IMR-90 (cell line): ENCODE measurements at regions not wholly inside any gene's neighbourhood (a gene's known extent, or its start where the extent isn't known, plus 50 kb on each side); places are given as distances from the start of the nearest gene placed in this dataset.
A peak's percentile ranks its signal among the peaks of the same experiment; 100 is the strongest.

Source experiments
- ATAC-seq: fragments of 200-7000 bp; cut with Tn5 transposase; 2 replicates; pipeline ENCODE4 v1.9.1; 2020; ENCODE audit warnings: low read depth, mild to moderate bottlenecking, moderate library complexity
- BruUV-seq: library from RNA; stranded (reverse); fragments of 400-500 nt; replicated peaks from 2 replicates; lab custom pipeline; 2021; lab: Mats Ljungman, UMichigan
- CTCF ChIA-PET: fragments of 300-600 bp; formaldehyde crosslinking; extraction: SDS; loops from one replicate; lab custom pipeline; 2021; ENCODE audit warnings: antibody characterized with exemption; lab: Yijun Ruan, JAX
- POLR2A ChIA-PET: fragments of 300-600 bp; sonication (Branson Sonifier 250); formaldehyde crosslinking; loops from one replicate; lab custom pipeline; 2022; ENCODE audit warnings: antibody characterized with exemption; ENCODE audit not compliant: unreplicated experiment; lab: Charles Lee
- DNase-seq: peaks from one replicate; pipeline ENCODE4 v3.0.0; 2013
- H2AFZ ChIP-seq: replicated peaks from 2 replicates; pipeline ENCODE3; 2013; ENCODE audit warnings: low read length, mild to moderate bottlenecking; ENCODE audit not compliant: poor library complexity
- H2AK5ac ChIP-seq: 2 replicates; pipeline ENCODE4 v1.6.1; 2013; ENCODE audit warnings: low read depth, low read length, inconsistent platforms
- H2AK9ac ChIP-seq: replicated peaks from 2 replicates; pipeline ENCODE3; 2013; ENCODE audit warnings: mild to moderate bottlenecking, low read depth, low read length, moderate library complexity; ENCODE audit not compliant: poor library complexity
- H2BK120ac ChIP-seq: 2 replicates; pipeline ENCODE4 v1.6.1; 2013; ENCODE audit warnings: low read depth, low read length, inconsistent platforms
- H2BK15ac ChIP-seq: 3 replicates; pipeline ENCODE4 v1.6.1; 2013; ENCODE audit warnings: low read depth, low read length, inconsistent platforms
- H2BK20ac ChIP-seq: 2 replicates; pipeline ENCODE4 v1.6.1; 2013; ENCODE audit warnings: low read depth, mild to moderate bottlenecking, inconsistent platforms, low read length, moderate library complexity
- H2BK5ac ChIP-seq: 2 replicates; pipeline ENCODE4 v1.6.1; 2013; ENCODE audit warnings: mild to moderate bottlenecking, low read depth, low read length, inconsistent platforms; ENCODE audit not compliant: poor library complexity, severe bottlenecking
- H3K14ac ChIP-seq: replicated peaks from 2 replicates; pipeline ENCODE4 v1.6.1; 2013; ENCODE audit warnings: low read depth, low read length, inconsistent platforms
- H3K18ac ChIP-seq: 2 replicates; pipeline ENCODE4 v1.6.1; 2013; ENCODE audit warnings: low read depth, low read length, control low read depth
- H3K23ac ChIP-seq: 2 replicates; pipeline ENCODE4 v1.6.1; 2013; ENCODE audit warnings: low read depth, low read length, inconsistent platforms
- H3K27ac ChIP-seq: 2 replicates; pipeline ENCODE4 v1.5.1; 2013; ENCODE audit warnings: mild to moderate bottlenecking, control low read depth, low read length; ENCODE audit not compliant: insufficient read depth
- H3K27me3 ChIP-seq: 2 replicates; pipeline ENCODE4 v1.6.1; 2013; ENCODE audit warnings: low read length; ENCODE audit not compliant: control insufficient read depth, insufficient read depth
- H3K36me3 ChIP-seq: 2 replicates; pipeline ENCODE4 v1.6.1; 2013; ENCODE audit warnings: low read length, mixed read lengths; ENCODE audit not compliant: control insufficient read depth, insufficient read depth
- H3K4ac ChIP-seq: 2 replicates; pipeline ENCODE4 v1.6.1; 2013; ENCODE audit warnings: low read depth, low read length, inconsistent platforms
- H3K4me1 ChIP-seq: 2 replicates; pipeline ENCODE4 v1.6.1; 2013; ENCODE audit warnings: low read length, mixed read lengths; ENCODE audit not compliant: control insufficient read depth, insufficient read depth
- H3K4me2 ChIP-seq: 2 replicates; pipeline ENCODE4 v1.6.1; 2013; ENCODE audit warnings: low read depth, mild to moderate bottlenecking, control low read depth, low read length, moderate library complexity
- H3K4me3 ChIP-seq: 2 replicates; pipeline ENCODE4 v1.5.1; 2013; ENCODE audit warnings: low read depth, mild to moderate bottlenecking, control low read depth, low read length, moderate library complexity; ENCODE audit not compliant: insufficient read depth
- H3K56ac ChIP-seq: 2 replicates; pipeline ENCODE4 v1.6.1; 2013; ENCODE audit warnings: low read length, inconsistent platforms; ENCODE audit not compliant: insufficient read depth; ENCODE audit errors: extremely low read depth
- H3K79me1 ChIP-seq, 2 experiments: 2 replicates each; pipeline ENCODE4 v1.6.1; 2013; ENCODE audit warnings: low read length in 2 of 2, inconsistent platforms in 1 of 2, low read depth in 1 of 2
- H3K9ac ChIP-seq: 2 replicates; pipeline ENCODE4 v1.6.1; 2013; ENCODE audit warnings: low read depth, low read length, control low read depth
- H3K9me1 ChIP-seq: 2 replicates; pipeline ENCODE4 v1.6.1; 2013; ENCODE audit warnings: low read length, inconsistent platforms; ENCODE audit not compliant: insufficient read depth
- H3K9me3 ChIP-seq: 2 replicates; pipeline ENCODE4 v1.6.1; 2013; ENCODE audit warnings: low read length; ENCODE audit not compliant: control insufficient read depth, insufficient read depth
- H4K20me1 ChIP-seq: 2 replicates; pipeline ENCODE4 v1.6.1; 2013; ENCODE audit warnings: low read length, inconsistent platforms; ENCODE audit not compliant: insufficient read depth
- H4K5ac ChIP-seq: 2 replicates; pipeline ENCODE4 v1.6.1; 2013; ENCODE audit warnings: mild to moderate bottlenecking, low read depth, low read length, control low read depth
- H4K8ac ChIP-seq, 2 experiments: 2 replicates each; pipeline ENCODE4 v1.6.1; 2013; ENCODE audit warnings: low read depth in 2 of 2, low read length in 2 of 2, control low read depth in 1 of 2, inconsistent platforms in 1 of 2
- H4K91ac ChIP-seq: 2 replicates; pipeline ENCODE4 v1.6.1; 2013; ENCODE audit warnings: low read depth, low read length, inconsistent platforms; ENCODE audit not compliant: insufficient read depth
- CTCF ChIP-seq: conservative IDR thresholded peaks from 2 replicates; pipeline ENCODE4 v1.5.1; 2012; ENCODE audit warnings: mild to moderate bottlenecking, low read depth, low read length, improper control_type of control experiment
- RAD21 ChIP-seq: IDR thresholded peaks from 2 replicates; pipeline ENCODE4 v1.6.1; 2012; ENCODE audit warnings: low read length, improper control_type of control experiment
- RCOR1 ChIP-seq: IDR thresholded peaks from 2 replicates; pipeline ENCODE4 v1.6.1; 2012; ENCODE audit warnings: mild to moderate bottlenecking, low read length, improper control_type of control experiment; ENCODE audit not compliant: insufficient replicate concordance
- SMC3 ChIP-seq: fragments of 150-350 bp; IDR thresholded peaks from 2 replicates; pipeline ENCODE4 v1.6.1; 2016; ENCODE audit warnings: low read depth, mild to moderate bottlenecking, antibody characterized with exemption, low read length, moderate library complexity
- WGBS, 2 experiments: methylation state at CpG; one replicate each; pipeline versions ENCODE4 v1.1.5 to v1.1.7; 2013; ENCODE audit warnings: missing lambda C conversion rate in 2 of 2; ENCODE audit not compliant: insufficient read length in 1 of 2; ENCODE audit errors: extremely low coverage in 2 of 2; 5-methylcytosine and 5-hydroxymethylcytosine counted together
- dilution Hi-C: fragments of 300-500 bp; cut with HindIII; formaldehyde crosslinking; loops from one replicate; pipeline ENCODE4 v1.14.3; 2018; ENCODE audit warnings: low sequenced_read_pairs; ENCODE audit not compliant: unreplicated experiment
- in situ Hi-C: fragments of 300-500 bp; cut with MboI; formaldehyde crosslinking; loops from 3 replicates; pipeline ENCODE4 v1.14.3; 2019; ENCODE audit warnings: low sequenced_read_pairs, inconsistent platforms, mixed read lengths
- intact Hi-C: fragments of 100-400 bp; cut with micrococcal nuclease; formaldehyde crosslinking; loops from 2 replicates; pipeline ENCODE4 v1.10.0; 2022

- TF ChIP-seq RCOR1 (no peak), SMC3 (no peak; the same call in 1 of the 2 replicates), CTCF (peak; percentile 45), RAD21 (peak; percentile 51)
- WGBS, 2 experiments, result 71% methylated on average over 7 of the region's 22 CpGs; no CpG with 5 or more reads in 1 of the 2 experiments
- no peak overlapping the region for H3K4me3 ChIP-seq
- H2BK5ac ChIP-seq, result no peak overlapping the region
- H3K4ac ChIP-seq, result no peak overlapping the region
- CTCF ChIA-PET, result interaction anchor here (0.7 kb wide), 1 partner anchor 392 kb away, joined by 3 read pairs; no protein-coding TSS in a partner anchor
- H2BK20ac ChIP-seq, result no peak overlapping the region
- H3K4me2 ChIP-seq, result no peak overlapping the region
- no peaks in the 10 kb centered on the region for H3K36me3 ChIP-seq
- peaks cover 2% of the 10 kb centered on the region; the same call in 1 of the 2 replicates for H3K27me3 ChIP-seq
- peak; percentile 47 for DNase-seq
- no peak overlapping the region for H2AK5ac ChIP-seq
- H4K91ac ChIP-seq, result no peak overlapping the region
- no peak overlapping the region for H3K27ac ChIP-seq
- in situ Hi-C loops (no loop called here), intact Hi-C loops (loop anchor here (1.0 to 2.0 kb wide), 2 partner anchors 393 to 546 kb away; partner anchors contain the start of gene ANKRD10), dilution Hi-C loops (no loop called here)
- ATAC-seq, result peak; percentile 89
- POLR2A ChIA-PET, result no interaction called here
- H4K5ac ChIP-seq, result no peak overlapping the region
- H2AK9ac ChIP-seq, result no peak overlapping the region
- no peaks in the 10 kb centered on the region for H3K79me1 ChIP-seq
- H3K4me1 ChIP-seq, result no peaks in the 10 kb centered on the region
- H4K20me1 ChIP-seq, result no peaks in the 10 kb centered on the region
- no peak overlapping the region for H2BK15ac ChIP-seq
- H3K56ac ChIP-seq, result no peak overlapping the region
- H4K8ac ChIP-seq, result no peak overlapping the region
- no peak overlapping the region for H2AFZ ChIP-seq
- H3K9me1 ChIP-seq, result no peaks in the 10 kb centered on the region
- H3K18ac ChIP-seq, result no peak overlapping the region
- no TSS peak for BruUV-seq
- H2BK120ac ChIP-seq, result no peak overlapping the region
- H3K9me3 ChIP-seq, result no peaks in the 10 kb centered on the region
- H3K14ac ChIP-seq, result no peak overlapping the region
- no peak overlapping the region for H3K23ac ChIP-seq
- no peak overlapping the region for H3K9ac ChIP-seq
These were observed 140.4 kb downstream of the TEX29 start for GRCh38 chr13:111460548-111461444.
